ENCODE measurements at regions not wholly inside any gene's neighbourhood (a gene's known extent, or its start where the extent isn't known, plus 50 kb on each side); places are given as distances from the start of the nearest gene placed in this dataset.

- FAIRE-seq (no peak), DNase-seq (ENCODE audit: insufficient read length, low spot score) (no peak)
- TF ChIP-seq POLR2A (IDR thresholded peaks at IDR 0.05; ENCODE audit: low read depth, low read length) (no peak), SPI1 (IDR thresholded peaks at IDR 0.05; ENCODE audit: low read depth, low read length) (no peak), TAF1 (IDR thresholded peaks at IDR 0.05; ENCODE audit: low read depth, low read length) (no peak), POLR2AphosphoS5 (IDR thresholded peaks at IDR 0.05; ENCODE audit: low read depth, low read length) (no peak), POU2F2 (IDR thresholded peaks at IDR 0.05; ENCODE audit: low read depth, low read length) (no peak)
Observed at GRCh38 chr12:124656947-124657434, 89.6 kb upstream of the NCOR2 start.

- TF ChIP-seq TAF1 (IDR thresholded peaks at IDR 0.05; ENCODE audit: low read depth, low read length) (no peak), POU2F2 (IDR thresholded peaks at IDR 0.05; ENCODE audit: low read depth, low read length) (no peak)
- no peak for DNase-seq (ENCODE audit: insufficient read length, low spot score)
Observed at GRCh38 chr12:124655698-124656516, 88.5 kb upstream of the NCOR2 start.

GRCh38 chr12:124655048-124655697, 87.8 kb upstream of the NCOR2 start:
- TF ChIP-seq POU2F2 (IDR thresholded peaks at IDR 0.05; ENCODE audit: low read depth, low read length) = no peak
- TF ChIP-seq TAF1 (IDR thresholded peaks at IDR 0.05; ENCODE audit: low read depth, low read length) = no peak
- TF ChIP-seq PAX5 (IDR thresholded peaks at IDR 0.05; ENCODE audit: insufficient read depth, low read length, severe bottlenecking) = no peak
- TF ChIP-seq SPI1 (IDR thresholded peaks at IDR 0.05; ENCODE audit: low read depth, low read length) = no peak
- TF ChIP-seq POLR2AphosphoS5 (IDR thresholded peaks at IDR 0.05; ENCODE audit: low read depth, low read length) = no peak
- no peak for TF ChIP-seq POLR2A (IDR thresholded peaks at IDR 0.05; ENCODE audit: low read depth, low read length)
- FAIRE-seq (no peak), DNase-seq (ENCODE audit: insufficient read length, low spot score) (no peak)

More at GRCh38 chr12:124655698-124656516, 88.5 kb upstream of the NCOR2 start:
- FAIRE-seq = no peak

- FAIRE-seq = no peak
- DNase-seq (ENCODE audit: insufficient read length, low spot score) = no peak
- TF ChIP-seq TAF1 (IDR thresholded peaks at IDR 0.05; ENCODE audit: low read depth, low read length) (no peak), POLR2A (IDR thresholded peaks at IDR 0.05; ENCODE audit: low read depth, low read length) (no peak), PAX5 (IDR thresholded peaks at IDR 0.05; ENCODE audit: insufficient read depth, low read length, severe bottlenecking) (no peak), POLR2AphosphoS5 (IDR thresholded peaks at IDR 0.05; ENCODE audit: low read depth, low read length) (no peak), SPI1 (IDR thresholded peaks at IDR 0.05; ENCODE audit: low read depth, low read length) (no peak), POU2F2 (IDR thresholded peaks at IDR 0.05; ENCODE audit: low read depth, low read length) (no peak)
Observed at GRCh38 chr12:124654666-124655047, 87.2 kb upstream of the NCOR2 start.

GRCh38 chr12:124653169-124653931, 85.9 kb upstream of the NCOR2 start:
- DNase-seq (ENCODE audit: insufficient read length, low spot score) (no peak), FAIRE-seq (no peak)
- TF ChIP-seq TAF1 (IDR thresholded peaks at IDR 0.05; ENCODE audit: low read depth, low read length) (no peak), SPI1 (IDR thresholded peaks at IDR 0.05; ENCODE audit: low read depth, low read length) (no peak), POLR2AphosphoS5 (IDR thresholded peaks at IDR 0.05; ENCODE audit: low read depth, low read length) (no peak), PAX5 (IDR thresholded peaks at IDR 0.05; ENCODE audit: insufficient read depth, low read length, severe bottlenecking) (no peak), POLR2A (IDR thresholded peaks at IDR 0.05; ENCODE audit: low read depth, low read length) (no peak), POU2F2 (IDR thresholded peaks at IDR 0.05; ENCODE audit: low read depth, low read length) (no peak)

GRCh38 chr12:124652661-124653060, 85.2 kb upstream of the NCOR2 start:
- FAIRE-seq (no peak), DNase-seq (ENCODE audit: insufficient read length, low spot score) (no peak)
- TF ChIP-seq POU2F2 (IDR thresholded peaks at IDR 0.05; ENCODE audit: low read depth, low read length) = no peak
- TF ChIP-seq PAX5 (IDR thresholded peaks at IDR 0.05; ENCODE audit: insufficient read depth, low read length, severe bottlenecking) = no peak
- no peak for TF ChIP-seq SPI1 (IDR thresholded peaks at IDR 0.05; ENCODE audit: low read depth, low read length)
- TF ChIP-seq POLR2A (IDR thresholded peaks at IDR 0.05; ENCODE audit: low read depth, low read length) = no peak
- TF ChIP-seq TAF1 (IDR thresholded peaks at IDR 0.05; ENCODE audit: low read depth, low read length) = no peak
- TF ChIP-seq POLR2AphosphoS5 (IDR thresholded peaks at IDR 0.05; ENCODE audit: low read depth, low read length) = no peak

GRCh38 chr12:124651516-124652273, 84.3 kb upstream of the NCOR2 start:
- TF ChIP-seq SPI1 (IDR thresholded peaks at IDR 0.05; ENCODE audit: low read depth, low read length) (no peak), TAF1 (IDR thresholded peaks at IDR 0.05; ENCODE audit: low read depth, low read length) (no peak), POLR2A (IDR thresholded peaks at IDR 0.05; ENCODE audit: low read depth, low read length) (no peak), PAX5 (IDR thresholded peaks at IDR 0.05; ENCODE audit: insufficient read depth, low read length, severe bottlenecking) (no peak), POU2F2 (IDR thresholded peaks at IDR 0.05; ENCODE audit: low read depth, low read length) (no peak), POLR2AphosphoS5 (IDR thresholded peaks at IDR 0.05; ENCODE audit: low read depth, low read length) (no peak)
- FAIRE-seq = no peak
- no peak for DNase-seq (ENCODE audit: insufficient read length, low spot score)

GRCh38 chr12:124650912-124651311, 83.5 kb upstream of the NCOR2 start:
- no peak for DNase-seq (ENCODE audit: insufficient read length, low spot score)
- no peak for FAIRE-seq
- TF ChIP-seq POLR2A (IDR thresholded peaks at IDR 0.05; ENCODE audit: low read depth, low read length) (no peak), POLR2AphosphoS5 (IDR thresholded peaks at IDR 0.05; ENCODE audit: low read depth, low read length) (no peak), SPI1 (IDR thresholded peaks at IDR 0.05; ENCODE audit: low read depth, low read length) (no peak), TAF1 (IDR thresholded peaks at IDR 0.05; ENCODE audit: low read depth, low read length) (no peak), PAX5 (IDR thresholded peaks at IDR 0.05; ENCODE audit: insufficient read depth, low read length, severe bottlenecking) (no peak), POU2F2 (IDR thresholded peaks at IDR 0.05; ENCODE audit: low read depth, low read length) (no peak)

Data from GM12891 (cell line).